Occipital lobe (tissue), 1 donor: ENCODE measurements at regions not wholly inside any gene's neighbourhood (a gene's known extent, or its start where the extent isn't known, plus 50 kb on each side); places are given as distances from the start of the nearest gene placed in this dataset.

ENCODE experiments used
- DNase-seq: peaks from one replicate; lab custom pipeline; 2025; lab: John Stamatoyannopoulos, UW

DNA sequence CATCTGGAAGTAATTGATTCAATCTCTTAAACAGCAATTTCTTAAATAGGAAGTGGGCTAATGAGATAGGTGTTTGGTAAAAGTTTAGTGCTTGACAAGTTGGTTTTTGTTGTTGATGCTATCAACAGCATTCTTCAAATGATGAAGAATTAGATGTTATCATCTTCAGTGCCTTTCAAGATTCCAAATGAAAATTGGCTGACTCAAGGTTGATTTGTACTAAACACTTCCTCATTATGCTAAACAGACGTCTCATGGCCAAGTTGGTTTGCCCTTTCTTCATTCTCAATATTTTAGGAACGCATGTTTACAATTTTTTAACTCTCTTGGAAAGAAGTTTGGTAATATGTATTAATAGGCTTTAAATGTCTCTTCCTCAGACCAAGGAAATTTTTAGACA is 86.0 kb downstream of the MID1IP1 start:
- DNase-seq = no peak

DNA sequence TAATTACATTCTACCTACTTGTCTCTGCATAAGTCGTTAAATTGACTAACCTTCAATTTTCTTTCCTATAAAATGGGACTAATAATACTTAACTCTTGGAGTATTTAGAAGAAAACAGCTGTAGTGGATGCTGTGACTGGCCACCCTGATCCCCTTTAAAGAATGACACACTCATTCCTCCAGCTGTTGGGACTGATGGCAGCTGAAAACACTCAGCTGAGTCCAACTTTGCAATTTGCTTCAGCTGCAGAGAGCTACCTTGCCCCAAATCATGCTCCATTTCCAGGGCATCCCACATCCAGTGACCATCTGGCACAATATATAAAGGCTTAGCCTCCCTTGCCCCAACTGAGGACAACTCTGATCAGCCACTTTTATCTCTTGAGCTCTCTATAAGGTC is 89.1 kb downstream of the MID1IP1 start:
- DNase-seq = no peak

DNA sequence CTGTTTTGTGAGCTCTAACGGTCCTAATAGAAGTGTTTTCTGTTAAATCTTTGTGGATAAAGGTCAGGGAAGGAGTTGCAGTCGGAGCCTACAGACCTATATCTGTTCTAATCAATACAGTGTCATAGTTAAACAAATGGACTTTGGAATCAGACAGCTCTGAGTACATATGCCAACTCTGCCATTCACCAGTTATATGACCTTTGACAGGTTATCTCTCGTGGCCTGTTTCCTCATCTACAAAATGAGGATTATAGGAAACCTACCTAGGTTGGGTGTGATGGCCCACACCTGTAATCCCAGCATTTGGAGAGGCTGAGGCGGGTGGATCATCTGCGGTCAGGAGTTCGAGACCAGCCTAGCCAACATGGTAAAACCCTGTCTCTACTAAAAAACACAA is 89.7 kb downstream of the MID1IP1 start:
- no peak for DNase-seq

DNA sequence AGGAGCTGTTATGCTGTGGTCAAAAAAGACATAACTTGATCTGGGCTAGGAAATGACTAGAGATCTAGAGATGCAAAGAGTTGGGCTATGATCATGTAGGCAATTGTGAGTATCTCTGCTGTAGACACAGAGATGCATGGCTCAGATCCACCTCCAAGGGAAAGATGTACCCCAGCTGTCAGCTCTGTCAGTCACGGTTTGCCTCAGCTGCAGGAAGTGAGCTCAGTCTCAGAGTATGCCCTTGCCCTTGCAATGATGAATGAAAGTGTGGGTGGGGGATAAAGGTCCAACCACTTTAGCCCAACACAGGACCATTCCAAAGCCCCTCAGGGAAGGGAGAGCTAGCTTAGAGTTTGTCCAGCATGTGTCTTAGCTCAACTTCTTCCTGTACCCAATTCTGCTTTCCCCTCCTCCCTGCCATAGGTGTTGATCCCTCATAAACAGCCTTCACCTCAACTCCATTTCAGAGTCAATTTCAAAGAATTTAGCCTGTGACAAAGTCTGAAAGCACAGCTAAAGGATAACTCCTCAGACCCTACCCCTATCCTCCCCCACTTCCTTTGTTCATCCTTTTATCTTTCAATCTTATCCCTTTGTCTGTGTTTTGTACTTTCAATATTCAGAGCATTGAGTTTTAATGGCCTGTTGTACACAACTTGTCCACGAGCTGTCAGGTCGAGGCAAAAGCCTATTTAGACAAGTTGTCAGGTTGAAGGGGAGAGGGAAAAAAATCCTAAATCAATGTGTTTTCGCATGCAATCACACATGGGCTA is 90.6 kb downstream of the MID1IP1 start:
- no peak for DNase-seq

GRCh38 chrX:38893441-38893840 is 92.2 kb downstream of the MID1IP1 start:
- DNase-seq = no peak

DNA sequence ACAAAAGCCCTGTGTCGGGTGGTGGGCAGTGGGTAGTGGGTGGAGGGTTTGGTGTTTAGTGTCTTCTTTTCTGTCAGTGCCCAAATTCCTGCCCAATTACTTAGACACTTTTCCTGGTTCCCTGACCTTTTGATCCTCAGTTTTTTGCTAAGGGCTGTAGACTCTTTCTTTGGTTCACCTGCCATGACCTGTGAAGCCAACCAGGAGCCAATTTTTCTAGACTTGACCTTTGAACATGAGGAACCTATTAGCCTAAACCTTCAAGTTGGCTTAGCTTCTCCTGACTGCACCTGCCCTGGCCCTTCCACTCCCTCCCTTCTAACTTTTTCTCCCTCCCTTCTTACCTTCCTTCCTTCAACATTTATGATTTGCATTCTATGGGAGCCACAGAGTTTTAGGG is 94.5 kb downstream of the MID1IP1 start:
- no peak for DNase-seq

GRCh38 chrX:38896724-38897298 is 95.6 kb downstream of the MID1IP1 start:
- DNase-seq = no peak

DNA sequence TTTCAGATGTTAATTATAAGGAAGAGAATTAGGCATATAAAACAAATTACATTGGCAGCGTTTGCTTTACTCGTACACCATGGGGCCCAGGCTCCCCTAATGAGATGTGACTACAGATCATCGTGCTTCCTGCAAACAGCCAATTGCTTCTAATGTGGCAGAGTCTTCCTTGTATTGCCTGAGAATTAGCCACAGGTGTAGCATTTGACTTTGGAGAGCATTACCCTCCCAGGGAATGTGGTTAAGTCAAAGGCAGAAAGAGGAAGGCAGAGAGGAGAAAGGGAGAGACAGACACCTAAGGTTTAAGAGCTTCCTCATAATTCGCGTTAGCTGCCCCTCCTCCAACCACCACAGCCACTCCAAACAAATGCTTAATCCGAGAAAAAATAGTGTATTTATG is 97.0 kb downstream of the MID1IP1 start:
- DNase-seq = no peak

- DNase-seq = no peak
Measured at GRCh38 chrX:38899650-38900049, 98.4 kb downstream of the MID1IP1 start.

DNA sequence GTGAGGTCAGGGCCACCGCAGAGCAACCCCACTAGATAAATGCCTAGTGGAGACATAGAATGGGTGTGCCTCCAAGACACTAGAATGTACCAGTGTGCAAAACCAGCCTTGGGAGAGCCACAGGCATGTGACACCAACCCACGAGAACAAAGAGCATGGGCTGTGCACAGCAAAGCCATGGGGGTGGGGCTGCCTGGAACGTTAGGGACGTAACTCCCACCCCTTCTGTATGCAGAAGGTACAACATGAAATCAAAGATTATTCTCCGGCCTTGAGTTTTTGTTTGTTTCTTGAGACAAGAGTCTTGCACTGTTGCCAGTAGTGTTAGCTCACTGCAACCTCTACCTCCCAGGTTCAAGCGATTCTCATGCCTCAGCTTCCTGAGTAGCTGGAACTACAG is 99.5 kb downstream of the MID1IP1 start:
- no peak for DNase-seq

- DNase-seq = no peak
Measured at GRCh38 chrX:38902972-38903492, 101.8 kb downstream of the MID1IP1 start.

DNA sequence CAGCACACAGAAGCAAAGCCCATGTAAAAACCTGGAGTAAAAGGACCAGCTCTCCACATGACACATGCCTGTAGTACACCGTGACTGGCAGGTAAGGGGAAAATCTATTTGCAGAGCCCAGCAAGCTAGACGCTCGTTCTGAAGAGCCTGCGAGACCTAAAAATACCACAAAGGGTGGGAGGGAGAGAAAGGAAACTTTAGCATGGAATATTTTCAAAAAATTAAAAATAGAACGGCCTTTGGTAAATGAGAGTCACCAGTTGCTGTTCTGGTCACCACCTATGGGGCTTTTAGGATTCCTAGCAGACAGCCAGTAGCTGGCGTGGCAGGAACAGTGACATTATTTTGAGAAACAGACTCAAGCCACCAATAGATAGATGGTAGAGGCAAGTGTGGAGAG is 115.5 kb downstream of the MID1IP1 start:
- DNase-seq = no peak

DNA sequence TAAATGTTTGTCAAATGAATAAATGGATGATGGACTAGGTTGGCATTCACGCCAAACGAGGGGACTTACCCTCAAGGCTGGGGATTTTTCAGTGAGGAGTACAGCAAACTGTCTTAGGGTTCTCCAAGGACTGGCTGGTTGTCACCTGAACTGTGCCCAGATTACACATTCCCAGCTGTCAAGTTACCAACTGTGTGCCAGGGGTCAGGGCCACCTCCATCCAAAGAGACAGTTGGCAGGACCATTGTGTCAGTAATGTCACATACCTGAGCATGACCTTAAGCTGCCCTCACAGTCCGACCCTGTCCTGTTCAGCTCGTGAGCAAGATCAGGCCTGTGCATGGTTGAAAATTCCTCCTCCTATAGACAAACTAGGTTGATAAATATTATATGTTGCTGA is 116.7 kb downstream of the MID1IP1 start:
- DNase-seq = no peak

GRCh38 chrX:38919202-38919601 is 117.9 kb downstream of the MID1IP1 start:
- DNase-seq = no peak

GRCh38 chrX:38919853-38920528 is 118.7 kb downstream of the MID1IP1 start:
- DNase-seq = no peak

DNA sequence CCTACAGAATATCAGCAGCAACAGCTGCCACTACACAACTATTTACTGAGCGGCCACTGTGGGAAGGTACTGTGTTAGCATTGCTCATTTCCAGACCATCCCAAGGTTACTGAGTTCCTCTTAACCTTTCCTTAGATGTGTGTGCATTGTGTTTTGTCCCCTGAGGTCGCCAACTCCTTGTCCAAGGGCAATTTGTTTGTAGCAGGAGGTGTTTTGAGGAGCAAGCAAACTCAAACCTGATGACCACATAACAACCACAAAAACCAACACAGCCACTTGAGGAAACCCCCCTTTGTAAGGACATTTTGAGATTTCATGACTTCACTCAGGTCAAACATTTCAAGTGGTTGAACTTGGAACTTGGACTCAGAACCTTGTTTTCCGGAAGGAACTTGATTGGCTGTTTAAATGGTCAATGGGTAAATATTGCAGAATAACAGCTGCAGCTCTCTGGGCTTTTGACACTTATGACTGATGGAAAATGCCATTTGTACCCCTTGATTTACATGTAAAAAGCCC is 122.3 kb downstream of the MID1IP1 start:
- DNase-seq = no peak

GRCh38 chrX:38927592-38927991 is 126.3 kb downstream of the MID1IP1 start:
- no peak for DNase-seq

DNA sequence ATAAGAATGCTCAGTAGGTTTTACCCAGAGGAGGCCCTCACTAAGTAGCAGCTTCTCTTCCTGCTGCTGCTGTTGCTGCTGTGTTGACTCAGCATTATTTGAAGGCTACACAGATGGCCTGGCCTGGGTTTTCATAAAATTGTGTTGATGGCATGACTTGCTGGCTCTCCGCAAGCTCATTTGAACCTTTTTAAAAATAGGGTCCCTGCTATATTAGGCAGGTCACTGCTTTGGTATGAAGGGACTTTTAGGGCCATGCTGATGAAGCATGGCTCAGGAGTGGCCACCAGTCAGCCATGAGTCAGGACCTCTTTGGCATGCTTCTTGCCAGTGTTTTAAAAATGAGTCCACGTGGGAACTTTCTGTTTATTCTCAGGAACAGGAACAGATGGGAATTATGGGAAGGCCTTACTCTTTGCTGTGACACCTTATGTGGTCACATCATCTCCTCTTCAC is 128.7 kb downstream of the MID1IP1 start:
- no peak for DNase-seq

DNA sequence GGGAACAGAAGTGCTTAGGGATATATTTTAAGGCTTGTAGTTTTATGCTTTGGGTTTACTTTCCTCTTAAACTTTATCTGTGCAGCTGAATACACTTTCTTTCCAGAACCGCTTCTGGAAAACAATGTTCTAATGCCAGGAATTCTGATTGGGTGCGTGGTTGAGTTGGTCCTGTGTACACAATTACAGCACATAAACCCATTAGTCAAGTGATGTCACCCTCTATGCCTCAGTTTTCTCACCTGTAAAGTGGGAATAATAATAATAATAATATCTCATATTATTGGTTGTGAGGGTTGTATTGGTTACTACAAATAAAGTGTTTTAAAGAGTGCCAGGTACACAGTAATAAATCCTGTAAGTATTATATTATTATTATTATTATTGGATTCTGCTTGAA is 129.2 kb downstream of the MID1IP1 start:
- no peak for DNase-seq

DNA sequence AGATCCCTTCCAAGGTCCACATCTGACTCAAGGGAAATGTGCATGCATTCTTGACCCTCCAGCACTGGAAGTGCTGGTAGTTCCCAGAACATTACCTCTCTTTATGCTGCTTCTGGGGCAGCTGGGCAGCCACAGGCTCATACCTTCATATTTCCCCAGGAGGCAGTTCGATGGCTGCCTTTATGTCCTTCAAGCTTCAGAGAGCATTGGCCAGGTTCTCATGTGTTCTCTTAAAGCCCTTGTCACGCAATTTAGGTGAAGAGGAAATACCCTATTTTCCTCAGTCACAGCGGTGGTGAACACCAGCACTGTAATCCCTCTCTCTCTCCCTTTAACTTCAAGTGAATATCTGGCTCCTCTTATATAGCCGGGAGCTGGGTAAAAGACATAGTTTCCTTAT is 134.3 kb downstream of the MID1IP1 start:
- no peak for DNase-seq

DNA sequence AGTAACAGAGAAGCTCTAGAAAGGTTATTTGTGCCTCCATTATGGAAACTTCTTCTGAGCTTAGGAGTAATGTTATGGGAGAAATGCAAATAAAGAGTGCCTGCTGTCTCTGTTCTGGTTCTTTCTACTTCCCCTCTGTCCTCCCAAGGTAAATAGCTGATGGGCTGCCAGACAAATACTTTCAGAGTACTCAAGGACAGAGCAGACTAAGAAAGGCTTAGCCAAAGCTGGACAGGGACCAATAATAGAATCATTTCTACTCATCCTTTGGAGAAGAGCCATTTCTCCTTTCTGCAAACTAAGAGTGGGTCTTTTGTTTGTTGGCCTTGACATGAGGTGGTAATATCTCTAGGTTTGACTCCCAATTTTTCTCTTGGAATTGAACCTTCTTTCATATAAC is 136.1 kb downstream of the MID1IP1 start:
- no peak for DNase-seq

GRCh38 chrX:38937926-38938325 is 136.7 kb downstream of the MID1IP1 start:
- no peak for DNase-seq
